ENCODE measurements at regions not wholly inside any gene's neighbourhood (a gene's known extent, or its start where the extent isn't known, plus 50 kb on each side); places are given as distances from the start of the nearest gene placed in this dataset.
A peak's percentile ranks its signal among the peaks of the same experiment; 100 is the strongest.

GRCh38 chr17:79237448-79238053 is 162.9 kb downstream of the ENGASE start:
- intact Hi-C loops (cut with DNase I): no loop called here
- no peak for DNase-seq (ENCODE audit: missing footprints)
- ATAC-seq: no peak

DNA sequence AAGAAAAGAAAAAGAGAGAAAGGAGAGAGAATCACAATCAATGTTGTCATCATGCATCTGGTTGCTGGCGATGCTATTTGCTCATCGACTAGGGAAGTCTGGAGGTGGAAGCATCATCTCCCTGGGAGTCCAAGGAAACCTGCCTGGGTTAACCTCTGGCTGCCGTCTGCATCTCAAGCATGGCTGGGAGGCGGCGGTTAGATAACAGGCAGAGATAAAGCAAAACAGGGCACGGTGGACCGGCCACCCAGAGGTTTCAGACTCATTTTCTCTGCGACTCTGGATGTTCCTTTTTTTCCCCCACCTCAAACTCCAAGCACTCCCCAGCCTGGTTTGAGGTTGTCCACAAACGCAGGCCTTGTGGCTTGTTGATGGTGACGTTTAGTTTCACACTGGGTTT is 161.2 kb downstream of the ENGASE start:
- intact Hi-C loops (cut with DNase I): no loop called here
- no peak for DNase-seq (ENCODE audit: missing footprints)

DNA sequence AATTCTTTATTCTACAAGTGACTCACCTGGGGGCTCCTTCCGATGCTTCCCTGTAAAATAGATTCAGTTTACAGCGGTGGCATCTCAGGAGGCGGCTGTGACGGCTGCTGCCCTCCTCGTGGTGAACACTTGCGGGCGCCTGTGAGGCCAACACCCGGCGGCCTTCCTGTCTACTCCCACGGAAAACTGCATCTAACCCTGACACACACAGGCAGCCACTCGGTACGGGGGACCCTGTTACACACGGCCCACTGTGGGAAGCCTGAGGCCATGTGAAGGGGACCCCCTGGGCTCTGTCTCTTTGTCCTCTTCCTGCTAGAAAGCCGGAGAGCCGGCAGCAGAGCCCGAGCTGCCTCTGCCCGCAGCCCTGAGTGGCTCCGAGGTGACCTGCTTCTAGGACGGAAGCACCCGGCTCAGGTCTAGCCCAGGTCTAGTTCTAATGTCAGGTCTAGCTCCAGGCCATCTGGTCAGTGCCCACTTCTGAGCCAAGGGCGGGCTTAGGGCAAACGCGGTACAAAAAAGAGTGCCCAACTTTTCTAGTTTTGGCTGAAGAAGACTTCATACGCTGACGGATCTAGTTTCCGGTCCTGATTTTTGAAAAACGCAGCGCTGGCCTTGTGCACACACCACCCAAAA is 159.4 kb downstream of the ENGASE start:
- ATAC-seq: no peak
- DNase-seq (ENCODE audit: missing footprints): no peak
- intact Hi-C loops (cut with DNase I): no loop called here

More for the DNA sequence above, 161.2 kb downstream of the ENGASE start:
- ATAC-seq: no peak

GRCh38 chr17:79232957-79233356 is 158.3 kb downstream of the ENGASE start:
- intact Hi-C loops (cut with DNase I): no loop called here
- no peak for ATAC-seq
- DNase-seq (ENCODE audit: missing footprints): no peak

GRCh38 chr17:79231766-79232287 is 157.2 kb downstream of the ENGASE start:
- DNase-seq (ENCODE audit: missing footprints): no peak

GRCh38 chr17:79230576-79230975 is 156.0 kb downstream of the ENGASE start:
- ATAC-seq: peak; percentile 67
- DNase-seq (ENCODE audit: missing footprints): no peak
- intact Hi-C loops (cut with DNase I): no loop called here

More at GRCh38 chr17:79231766-79232287, 157.2 kb downstream of the ENGASE start:
- no peak for ATAC-seq
- intact Hi-C loops (cut with DNase I): no loop called here

DNA sequence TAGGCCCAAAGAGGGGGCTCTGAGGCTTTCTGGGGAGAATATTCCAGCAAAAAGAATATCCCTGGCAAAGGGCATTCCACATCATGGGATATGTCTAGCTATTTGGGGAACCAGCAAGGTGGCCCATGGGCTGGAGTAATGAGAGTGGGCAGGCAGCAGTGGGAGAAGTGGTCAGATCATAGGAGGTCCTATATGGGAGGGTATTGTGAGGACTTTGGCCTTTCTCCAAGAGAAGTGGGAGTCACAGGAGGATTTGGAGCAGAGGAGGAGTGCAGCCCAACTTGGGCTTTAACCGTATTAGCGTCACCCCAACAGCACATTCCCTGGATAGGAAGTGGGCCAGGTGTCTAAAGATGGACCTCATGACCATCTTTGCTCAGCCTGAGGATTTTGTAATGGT is 151.4 kb downstream of the ENGASE start:
- intact Hi-C loops (cut with DNase I): no loop called here
- DNase-seq (ENCODE audit: missing footprints) (no peak), ATAC-seq (no peak)

GRCh38 chr17:79224903-79225302 is 150.3 kb downstream of the ENGASE start:
- DNase-seq (ENCODE audit: missing footprints): no peak
- ATAC-seq: no peak
- intact Hi-C loops (cut with DNase I): no loop called here

DNA sequence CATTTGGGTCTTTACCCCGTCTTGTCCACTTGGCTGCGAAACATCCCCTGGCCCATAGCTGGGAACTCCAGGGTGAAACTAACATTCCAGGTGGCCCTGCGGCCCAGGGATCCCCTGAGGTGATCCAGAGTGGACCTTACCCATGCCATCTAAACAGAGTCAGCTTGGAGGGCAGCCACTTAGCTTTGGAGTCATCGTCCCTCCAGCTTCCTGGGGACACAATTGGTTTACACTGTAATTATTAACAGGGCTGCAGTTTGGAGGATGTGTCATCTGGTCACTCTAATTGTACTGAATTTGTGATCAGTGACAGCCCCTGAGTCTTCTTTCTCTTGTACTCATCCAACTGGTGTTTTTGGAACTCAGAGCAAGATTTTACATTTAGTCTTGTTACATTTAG is 149.9 kb downstream of the ENGASE start:
- intact Hi-C loops (cut with DNase I): no loop called here
- no peak for DNase-seq (ENCODE audit: missing footprints)

DNA sequence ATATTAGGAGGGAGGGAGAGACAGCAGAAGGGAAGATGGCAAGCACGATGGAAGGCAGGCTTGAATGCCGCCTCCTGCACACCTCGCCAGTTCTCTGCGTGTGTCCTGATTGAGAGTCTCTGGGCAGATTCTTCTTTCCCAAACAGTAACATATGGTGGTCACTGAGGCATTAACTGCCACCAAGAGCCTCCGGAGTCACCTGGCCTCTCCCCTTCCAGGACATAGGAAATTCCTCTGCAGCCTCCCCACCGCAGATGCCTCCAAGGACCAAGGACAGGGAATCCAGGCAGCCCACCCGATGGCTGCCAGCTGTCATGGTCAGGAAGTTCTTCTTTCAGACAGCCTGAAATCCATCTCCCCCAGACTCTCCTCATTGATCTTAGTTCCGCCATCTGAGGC is 149.3 kb downstream of the ENGASE start:
- ATAC-seq: no peak
- intact Hi-C loops (cut with DNase I): no loop called here
- DNase-seq (ENCODE audit: missing footprints): no peak

More for the DNA sequence above, 149.9 kb downstream of the ENGASE start:
- ATAC-seq: no peak

GRCh38 chr17:79223471-79223870 is 148.8 kb downstream of the ENGASE start:
- intact Hi-C loops (cut with DNase I): no loop called here
- DNase-seq (ENCODE audit: missing footprints) (no peak), ATAC-seq (no peak)

DNA sequence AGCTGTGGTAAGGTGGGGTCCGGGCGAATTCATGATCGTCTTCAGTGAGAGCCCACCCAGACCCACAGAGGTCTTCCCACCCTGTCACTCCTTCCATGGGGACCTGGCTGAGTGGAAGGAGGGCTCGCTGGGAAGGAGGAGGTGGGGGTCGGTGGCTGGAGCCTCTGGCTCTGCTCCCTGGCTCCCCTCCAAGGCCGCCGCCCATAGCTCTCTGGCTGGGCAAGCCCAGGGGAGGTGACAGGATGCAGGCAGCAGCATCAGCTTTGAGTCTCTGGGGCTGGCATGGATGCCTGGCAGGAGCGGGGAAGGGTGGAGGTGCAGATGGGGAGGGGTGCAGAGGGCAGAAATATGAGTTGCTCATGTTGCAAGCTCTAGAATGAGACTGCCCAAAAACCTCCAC is 147.0 kb downstream of the ENGASE start:
- DNase-seq (ENCODE audit: missing footprints) (no peak), ATAC-seq (no peak)
- intact Hi-C loops (cut with DNase I): no loop called here

DNA sequence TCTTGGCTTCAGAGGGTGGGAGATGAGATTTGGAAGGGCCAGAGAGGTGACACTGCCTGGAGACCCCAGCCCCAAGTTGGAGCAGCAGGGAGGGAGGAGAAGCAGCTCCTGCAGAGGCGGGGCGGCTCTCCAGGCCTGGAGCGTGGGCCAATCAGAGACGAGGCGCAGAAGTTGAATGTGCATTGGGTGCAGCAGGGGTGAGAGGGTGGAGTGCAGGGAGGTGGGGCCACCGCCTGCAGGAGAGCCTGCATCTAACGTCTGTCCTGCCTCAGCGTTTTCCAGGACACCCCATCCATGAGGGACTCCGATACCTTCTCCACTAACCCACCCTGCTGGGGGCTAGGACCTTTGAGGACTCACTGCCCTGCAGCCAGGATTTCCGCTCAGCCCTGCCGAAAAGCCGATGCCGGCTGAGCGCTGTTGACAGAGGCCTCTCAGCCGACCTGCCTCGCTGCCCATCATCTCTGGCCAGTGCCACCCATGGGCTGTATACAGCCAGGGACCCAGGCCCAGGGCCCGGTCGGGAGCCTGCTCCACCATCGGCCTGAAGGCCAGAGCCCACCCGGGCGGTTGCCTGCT is 146.2 kb downstream of the ENGASE start:
- intact Hi-C loops (cut with DNase I): no loop called here
- ATAC-seq: no peak
- no peak for DNase-seq (ENCODE audit: missing footprints)

DNA sequence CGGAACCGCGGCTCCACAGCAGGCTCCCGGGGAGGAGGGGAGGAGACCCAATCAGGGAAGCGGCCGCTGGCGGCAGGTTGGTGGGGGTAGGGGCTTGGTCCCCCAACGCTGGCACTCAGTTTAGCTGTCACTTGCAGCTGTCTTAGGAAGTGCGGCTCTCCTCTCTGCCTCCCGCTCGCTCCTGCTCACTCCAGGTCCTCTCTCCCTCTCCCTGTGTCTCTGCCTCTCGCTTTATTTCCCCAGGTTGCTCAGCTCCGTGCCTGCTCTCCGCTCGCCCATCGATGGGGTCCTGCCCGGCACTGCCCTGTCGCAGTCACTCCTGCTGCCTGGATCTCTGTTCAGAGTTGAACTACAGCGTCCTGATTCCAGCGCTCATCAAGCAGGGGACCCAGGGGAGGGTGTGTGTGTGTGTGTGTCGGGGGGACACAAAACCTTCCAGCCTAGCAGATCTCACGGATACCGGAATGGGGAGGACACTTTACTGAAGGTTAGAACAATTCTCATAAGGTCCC is 145.6 kb downstream of the ENGASE start:
- ATAC-seq (no peak), DNase-seq (ENCODE audit: missing footprints) (no peak)
- intact Hi-C loops (cut with DNase I): no loop called here

DNA sequence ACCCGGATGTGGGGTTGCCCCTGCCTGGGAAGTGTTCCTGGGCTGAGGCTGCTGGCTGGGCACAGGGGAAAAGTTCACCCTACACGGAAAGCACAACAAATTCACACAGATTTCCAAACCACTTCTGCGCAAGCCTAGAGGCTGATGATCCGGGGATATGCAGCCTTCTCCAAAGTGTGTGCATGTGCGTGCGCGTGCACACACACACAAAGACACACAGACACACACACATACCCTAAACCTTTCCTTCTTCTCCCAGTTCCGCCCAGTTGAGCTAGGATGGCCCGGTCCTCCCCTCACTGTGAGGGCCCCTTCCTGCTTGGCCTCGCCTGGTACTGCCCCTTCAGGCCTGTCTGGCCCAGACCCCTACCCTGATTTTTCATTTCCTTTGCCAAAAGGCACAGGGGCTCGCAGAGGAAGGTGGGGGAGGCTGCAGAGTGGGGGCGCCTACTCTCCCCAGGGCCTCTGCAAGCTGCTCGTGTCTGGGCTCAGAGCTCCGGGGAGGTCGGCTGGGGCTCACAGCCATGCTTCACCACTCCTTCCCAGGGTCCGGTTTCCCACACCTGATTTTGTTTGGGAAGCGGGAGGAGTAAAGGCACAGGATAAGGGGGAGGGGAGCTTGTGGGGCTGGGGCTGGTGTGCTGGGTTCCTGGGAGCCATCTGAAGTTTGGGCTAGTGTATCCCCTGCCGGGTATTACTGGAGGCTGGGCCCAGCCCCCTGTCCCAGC is 144.7 kb downstream of the ENGASE start:
- intact Hi-C loops (cut with DNase I): no loop called here
- DNase-seq (ENCODE audit: missing footprints): no peak
- ATAC-seq: no peak

- DNase-seq (ENCODE audit: missing footprints): no peak
- ATAC-seq: peak; percentile 3
- intact Hi-C loops (cut with DNase I): no loop called here
Observed at GRCh38 chr17:79218825-79219200, 144.2 kb downstream of the ENGASE start.

DNA sequence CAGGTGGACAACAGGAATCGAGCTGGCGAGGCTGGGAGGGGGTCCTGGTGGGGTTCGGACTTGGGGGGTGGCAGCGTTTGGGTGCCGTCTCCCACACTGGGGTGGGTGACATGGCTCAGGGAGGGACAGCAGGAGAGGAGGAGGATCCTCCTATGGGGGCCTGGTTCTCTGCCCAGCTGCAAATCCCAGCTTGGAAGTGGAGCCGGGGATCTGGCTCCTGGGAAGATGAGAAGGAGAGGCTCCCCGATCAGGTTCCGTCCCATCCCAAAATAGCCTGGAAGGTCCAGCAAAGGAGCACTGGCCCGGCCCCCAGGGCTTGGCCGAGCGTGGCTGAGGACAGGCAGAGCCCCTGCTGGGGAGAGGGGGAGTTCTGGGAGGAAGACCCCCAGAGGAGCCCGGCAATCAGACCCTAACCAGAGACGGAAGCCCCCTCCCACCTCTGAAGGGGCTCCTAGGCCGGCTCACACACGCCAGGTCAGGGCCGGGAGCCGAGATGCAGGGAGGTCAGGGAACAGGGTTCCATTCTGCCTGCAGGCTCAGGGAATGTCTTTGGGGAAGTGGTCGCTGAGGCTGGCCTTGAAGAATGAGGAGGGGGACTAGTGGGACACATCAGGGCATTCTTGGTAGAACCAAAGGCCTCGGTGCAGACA is 143.7 kb downstream of the ENGASE start:
- intact Hi-C loops (cut with DNase I): no loop called here
- ATAC-seq (no peak), DNase-seq (ENCODE audit: missing footprints) (no peak)

DNA sequence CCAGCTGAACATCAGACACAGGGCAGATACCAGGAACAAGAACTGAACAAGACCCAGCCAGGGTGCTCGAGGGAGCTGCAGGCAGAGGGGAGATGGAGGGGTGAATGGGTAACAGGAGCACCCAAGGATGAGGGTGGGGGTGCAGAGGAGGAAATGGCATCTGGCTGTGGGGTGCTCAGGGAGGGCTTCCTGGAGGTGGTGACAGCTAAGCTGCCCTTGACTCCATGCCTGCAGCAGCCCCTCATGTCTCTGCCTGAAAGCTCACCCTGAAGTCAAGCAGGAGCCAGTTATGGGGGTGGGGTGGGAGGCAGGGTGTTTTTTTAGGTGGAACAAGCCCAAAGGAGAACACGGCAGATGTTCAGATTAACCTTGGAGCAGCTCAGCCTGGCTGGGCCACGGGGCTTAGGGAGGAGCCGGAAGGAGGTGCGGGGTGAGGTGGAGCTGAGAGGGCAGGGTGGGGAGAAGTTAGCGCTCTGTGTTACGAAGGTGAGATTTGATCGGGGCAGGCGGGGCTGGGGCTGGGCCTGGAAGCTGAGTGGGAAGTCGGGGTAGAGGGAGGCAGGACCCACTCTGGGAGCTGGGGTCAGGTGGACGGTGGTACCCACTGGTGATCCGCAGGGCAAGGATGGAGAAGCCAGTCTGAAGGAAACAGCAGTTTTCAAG is 143.0 kb downstream of the ENGASE start:
- intact Hi-C loops (cut with DNase I): no loop called here
- DNase-seq (ENCODE audit: missing footprints) (no peak), ATAC-seq (no peak)

- DNase-seq (ENCODE audit: missing footprints) (no peak), ATAC-seq (no peak)
- intact Hi-C loops (cut with DNase I): no loop called here
Observed at GRCh38 chr17:79216826-79217225, 142.2 kb downstream of the ENGASE start.
